ENCODE measurements at regions not wholly inside any gene's neighbourhood (a gene's known extent, or its start where the extent isn't known, plus 50 kb on each side); places are given as distances from the start of the nearest gene placed in this dataset.
"Not testable (repeated sequence)": the region's sequence is repeated elsewhere in the genome, so short reads cannot be mapped to it uniquely, and the experiment has no call there.

GRCh38 chr1:29417147-29417858 is 181.0 kb downstream of the PTPRU start:
- DNase-seq (ENCODE audit: low spot score): peak; percentile 18

GRCh38 chr1:29416267-29417146 is 180.2 kb downstream of the PTPRU start:
- ATAC-seq (no peak), DNase-seq (ENCODE audit: low spot score) (peak; percentile 33)

More at GRCh38 chr1:29417147-29417858, 181.0 kb downstream of the PTPRU start:
- ATAC-seq: no peak

- DNase-seq (ENCODE audit: low spot score) (peak; percentile 21), ATAC-seq (no peak)
These were observed 179.5 kb downstream of the PTPRU start for GRCh38 chr1:29415861-29416260.

- DNase-seq (ENCODE audit: low spot score) (peak; percentile 41), ATAC-seq (peak; percentile 62)
These were observed 179.0 kb downstream of the PTPRU start for GRCh38 chr1:29415156-29415830.

GRCh38 chr1:29414086-29414485 is 177.8 kb downstream of the PTPRU start:
- ATAC-seq: no peak
- DNase-seq (ENCODE audit: low spot score): peak; percentile 30

- ATAC-seq: no peak
- peak; percentile 10 for DNase-seq (ENCODE audit: low spot score)
These were observed 177.3 kb downstream of the PTPRU start for GRCh38 chr1:29413661-29414060.

GRCh38 chr1:29412591-29412990 is 176.3 kb downstream of the PTPRU start:
- DNase-seq (ENCODE audit: low spot score) (peak; percentile 31), ATAC-seq (no peak)

- DNase-seq (ENCODE audit: low spot score): peak; percentile 7
- no peak for ATAC-seq
These were observed 174.2 kb downstream of the PTPRU start for GRCh38 chr1:29410476-29410875.

GRCh38 chr1:29409616-29410015 is 173.3 kb downstream of the PTPRU start:
- DNase-seq (ENCODE audit: low spot score): peak; percentile 14
- no peak for ATAC-seq

GRCh38 chr1:29408831-29409605 is 172.7 kb downstream of the PTPRU start:
- ATAC-seq (no peak), DNase-seq (ENCODE audit: low spot score) (peak; percentile 22)

GRCh38 chr1:29406814-29407213 is 170.5 kb downstream of the PTPRU start:
- DNase-seq (ENCODE audit: low spot score): peak; percentile 23
- ATAC-seq: no peak

- DNase-seq (ENCODE audit: low spot score); ATAC-seq: not testable (repeated sequence)
These were observed 163.9 kb downstream of the PTPRU start for GRCh38 chr1:29400203-29400602.

GRCh38 chr1:29399465-29399864 is 163.1 kb downstream of the PTPRU start:
- DNase-seq (ENCODE audit: low spot score) (no peak), ATAC-seq (no peak)

GRCh38 chr1:29398431-29398830 is 162.1 kb downstream of the PTPRU start:
- ATAC-seq (no peak), DNase-seq (ENCODE audit: low spot score) (peak; percentile 8)

- ATAC-seq (no peak), DNase-seq (ENCODE audit: low spot score) (peak; percentile 10)
These were observed 161.7 kb downstream of the PTPRU start for GRCh38 chr1:29397981-29398380.

- ATAC-seq: no peak
- peak; percentile 23 for DNase-seq (ENCODE audit: low spot score)
These were observed 160.9 kb downstream of the PTPRU start for GRCh38 chr1:29397256-29397590.

GRCh38 chr1:29396438-29397255 is 160.3 kb downstream of the PTPRU start:
- ATAC-seq (no peak), DNase-seq (ENCODE audit: low spot score) (peak; percentile 28)

- peak; percentile 28 for DNase-seq (ENCODE audit: low spot score)
- peak; percentile 27 for ATAC-seq
These were observed 159.6 kb downstream of the PTPRU start for GRCh38 chr1:29395736-29396437.

GRCh38 chr1:29394521-29395225 is 158.4 kb downstream of the PTPRU start:
- ATAC-seq (no peak), DNase-seq (ENCODE audit: low spot score) (peak; percentile 37)
